Activated CD4-positive, alpha-beta T cell treated with anti-CD3 and anti-CD28 coated beads for 1 hour (primary cell): ENCODE measurements at regions not wholly inside any gene's neighbourhood (a gene's known extent, or its start where the extent isn't known, plus 50 kb on each side); places are given as distances from the start of the nearest gene placed in this dataset.
"Not testable (repeated sequence)": the region's sequence is repeated elsewhere in the genome, so short reads cannot be mapped to it uniquely, and the experiment has no call there.

ENCODE experiments used
- DNase-seq: peaks from one replicate; pipeline ENCODE4 v3.0.0-alpha.2; 2020

DNA sequence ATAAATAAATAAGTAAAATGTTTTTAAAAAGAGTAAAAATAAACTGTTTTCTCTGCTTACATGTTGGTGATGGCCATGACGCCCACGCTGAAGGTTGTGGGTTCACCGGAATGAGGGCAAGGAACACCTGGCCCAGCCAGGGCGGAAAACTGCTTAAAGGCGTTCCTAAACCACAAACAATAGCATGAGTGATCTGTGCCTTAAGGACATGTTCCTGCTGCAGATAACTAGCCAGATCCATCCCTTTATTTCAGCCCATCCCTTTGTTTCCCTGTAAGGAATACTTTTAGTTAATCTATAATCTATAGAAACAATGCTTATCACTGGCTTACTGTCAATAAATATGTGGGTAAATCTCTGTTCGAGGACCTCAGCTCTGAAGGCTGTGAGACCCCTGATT lies 63.3 kb upstream of the CEP78 start:
- DNase-seq = not testable (repeated sequence)

DNA sequence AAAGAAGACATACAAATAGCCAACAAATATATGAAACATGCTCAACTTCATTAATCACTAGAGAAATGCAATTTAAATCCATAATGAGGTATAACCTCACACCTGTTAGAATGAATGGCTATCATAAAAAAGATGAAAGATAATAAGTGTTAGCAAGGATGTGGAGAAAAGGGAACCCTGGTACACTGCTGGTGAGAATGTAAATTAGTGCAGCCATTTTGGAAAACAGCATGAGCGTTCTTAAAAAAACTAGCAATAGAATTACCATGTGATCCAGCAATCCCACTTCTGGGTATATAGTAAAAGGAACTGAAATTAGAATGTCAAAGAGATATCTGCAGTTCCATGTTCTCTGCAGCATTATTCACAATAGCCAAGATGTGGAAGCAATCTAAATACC lies 64.2 kb upstream of the CEP78 start:
- DNase-seq = no peak

- DNase-seq = no peak
Measured at GRCh38 chr9:78169125-78169524, 66.8 kb upstream of the CEP78 start.

- no peak for DNase-seq
Measured at GRCh38 chr9:78167356-78167755, 68.5 kb upstream of the CEP78 start.

DNA sequence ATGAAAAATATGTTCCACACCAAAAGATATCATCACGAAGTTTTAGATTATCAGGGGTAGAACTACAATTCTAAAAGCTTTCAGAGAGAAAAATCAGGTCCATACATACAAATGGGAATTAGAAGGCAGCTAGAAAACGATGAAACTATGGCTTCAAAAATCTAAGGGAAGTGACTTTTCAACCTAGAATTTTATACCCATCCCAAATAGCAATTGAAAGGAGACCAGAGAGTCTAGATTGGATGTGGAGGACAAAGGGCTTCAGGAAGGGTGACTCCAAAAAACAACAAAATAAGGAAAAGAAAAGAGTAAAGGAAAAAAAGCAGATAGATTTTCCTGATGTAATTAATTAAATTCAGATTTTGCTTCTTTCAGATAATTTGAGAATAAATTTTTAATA lies 72.0 kb upstream of the CEP78 start:
- no peak for DNase-seq

DNA sequence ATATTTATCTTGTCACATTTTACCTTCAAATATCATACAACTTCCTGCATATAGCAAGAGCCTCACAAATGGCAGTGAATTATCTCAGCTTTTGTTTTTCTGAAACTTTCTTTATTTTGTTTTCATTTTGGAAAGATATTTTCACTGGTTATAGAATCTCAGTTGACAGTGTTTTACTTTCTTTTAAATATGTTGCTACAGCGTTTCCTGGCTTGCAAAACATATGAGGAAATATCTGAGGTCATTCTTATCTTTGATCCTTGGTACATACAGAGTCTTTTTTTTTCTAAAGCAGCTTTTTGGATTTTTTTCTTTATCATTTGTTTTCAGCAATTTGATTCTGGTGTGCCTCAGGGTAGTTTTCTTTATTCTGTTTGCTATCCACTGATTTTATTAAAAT lies 77.6 kb upstream of the CEP78 start:
- DNase-seq = no peak

DNA sequence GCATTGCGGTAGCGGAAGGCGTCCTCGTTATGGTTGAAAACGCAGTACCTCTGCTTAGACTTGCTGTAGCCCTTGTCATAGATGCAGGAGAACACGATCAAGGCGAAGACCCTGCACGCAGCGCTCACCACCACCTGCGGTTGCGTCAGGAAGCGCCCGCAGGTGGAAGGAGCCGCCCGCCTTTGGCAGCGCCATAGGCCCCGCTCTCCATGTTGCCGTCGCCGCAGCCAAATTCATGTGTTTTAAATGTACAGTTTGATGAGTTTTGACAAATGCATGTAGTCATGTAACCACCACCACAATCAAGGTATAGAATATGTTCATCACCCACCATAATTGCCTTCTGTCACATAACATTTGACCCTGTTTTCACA lies 84.9 kb upstream of the CEP78 start:
- DNase-seq = no peak

GRCh38 chr9:78150312-78150982 lies 85.4 kb upstream of the CEP78 start:
- no peak for DNase-seq

DNA sequence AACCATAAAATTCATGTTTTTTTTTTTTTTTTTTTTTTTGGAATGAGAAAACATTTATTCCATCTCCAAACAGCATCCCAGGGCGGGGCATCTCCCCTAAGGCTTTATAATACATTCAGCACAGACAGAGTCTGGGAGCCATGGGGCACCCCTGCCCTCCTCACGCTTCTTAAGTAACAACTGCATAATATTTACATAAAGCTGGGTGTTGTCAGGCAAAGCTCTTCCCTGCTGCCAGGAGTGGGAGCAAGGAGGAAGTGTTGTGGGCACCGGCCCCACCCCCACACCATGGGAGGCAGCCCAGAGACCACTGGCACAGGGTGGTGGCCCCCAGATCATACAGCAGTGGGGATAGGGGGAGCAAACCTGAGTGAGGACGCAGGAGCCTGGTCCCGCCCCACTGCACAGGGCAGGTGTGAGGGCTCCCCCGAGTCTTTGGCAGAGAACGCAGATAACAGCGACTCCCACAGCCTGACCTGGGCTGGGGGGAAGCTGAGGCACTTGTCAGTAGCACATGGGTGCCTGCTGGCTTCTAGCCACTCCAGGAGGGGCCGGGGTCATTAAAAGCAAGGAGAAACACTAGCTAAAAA lies 86.1 kb upstream of the CEP78 start:
- DNase-seq = no peak

DNA sequence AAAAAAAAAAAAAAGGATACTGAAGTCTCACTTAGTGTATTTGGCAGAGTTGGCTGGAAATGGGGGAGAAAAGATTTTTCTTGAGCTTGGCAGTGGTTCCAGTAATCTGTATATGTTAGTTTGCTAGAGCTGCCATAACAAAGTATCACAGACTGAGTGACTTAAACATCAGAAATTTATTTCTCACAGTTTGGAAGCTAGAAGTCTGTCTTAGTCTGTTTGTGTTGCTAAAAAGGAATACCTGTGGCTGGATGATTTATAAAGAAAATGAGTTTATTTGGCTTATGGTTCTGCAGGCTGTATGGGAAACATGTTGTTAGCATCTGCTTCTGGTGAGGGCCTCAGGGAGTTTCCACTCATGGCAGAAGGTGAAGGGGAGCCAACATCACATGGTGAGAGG lies 89.6 kb upstream of the CEP78 start:
- no peak for DNase-seq

DNA sequence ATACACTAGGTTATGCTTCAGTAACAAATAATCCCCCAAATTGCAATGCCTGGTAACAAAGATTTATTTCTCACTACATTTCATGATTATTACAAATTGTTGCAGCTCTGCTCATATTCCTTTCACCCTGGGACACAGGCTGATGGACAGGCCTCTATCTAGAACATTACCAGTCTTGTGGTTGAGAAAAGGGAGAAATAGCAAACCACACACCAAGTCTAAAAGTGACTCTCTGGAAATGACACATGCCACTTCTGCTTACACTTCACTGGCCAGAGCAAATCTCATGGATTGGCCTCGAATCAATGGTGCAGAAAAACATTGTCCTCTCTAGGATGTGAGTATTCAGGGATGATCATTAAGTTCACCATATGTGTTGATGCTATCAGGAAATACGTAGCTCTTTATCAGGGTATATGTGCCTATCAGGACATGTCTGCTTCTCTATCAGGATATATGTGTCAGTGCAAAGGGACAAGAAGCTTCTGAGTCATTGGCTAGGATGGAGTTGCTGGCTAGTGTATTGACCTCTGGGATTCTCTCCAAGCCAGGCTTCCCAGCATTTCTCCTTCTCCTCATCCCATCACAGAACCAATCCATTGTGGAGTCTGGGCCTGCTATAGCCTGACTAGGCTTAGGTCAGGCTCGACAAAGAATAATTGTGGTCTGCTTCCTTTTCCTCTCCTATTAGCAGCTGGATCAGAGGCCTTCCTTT lies 91.1 kb upstream of the CEP78 start:
- DNase-seq = no peak

- DNase-seq = no peak
Measured at GRCh38 chr9:78144008-78144381, 91.9 kb upstream of the CEP78 start.

DNA sequence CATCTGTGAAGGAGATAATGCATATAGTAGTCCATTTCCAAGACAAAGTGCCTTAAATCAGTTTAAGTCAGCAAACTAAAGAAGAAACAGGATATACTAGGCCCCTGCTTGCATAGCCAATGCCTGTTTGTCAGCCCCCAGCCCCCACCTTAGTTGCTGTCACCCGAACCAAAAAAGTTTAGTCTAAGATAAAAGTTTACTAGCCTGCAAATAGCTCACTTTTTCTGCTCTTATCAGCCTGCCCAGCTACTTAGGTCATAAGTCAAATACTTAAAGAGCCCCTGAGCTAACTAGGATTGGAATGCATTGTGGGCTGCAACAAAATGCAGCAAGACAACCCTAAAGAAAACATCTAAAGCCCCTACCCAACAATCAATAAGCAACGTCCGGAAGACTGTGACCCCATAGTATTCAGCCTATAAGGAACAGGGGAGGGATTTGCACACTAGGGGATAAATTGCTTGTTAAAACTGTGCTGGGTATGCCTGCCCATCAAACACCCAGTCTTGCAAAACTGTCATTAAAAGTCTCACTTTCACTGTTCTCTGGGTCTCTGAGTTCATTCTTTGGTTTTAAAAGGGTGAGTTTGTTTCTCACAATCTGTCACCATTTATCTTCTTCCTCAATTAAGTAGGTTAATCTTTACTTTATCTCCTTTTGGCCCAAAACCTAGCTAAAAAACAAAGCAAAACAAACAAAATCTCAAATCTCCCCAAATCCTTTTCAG lies 92.4 kb upstream of the CEP78 start:
- no peak for DNase-seq

- not testable (repeated sequence) for DNase-seq
Measured at GRCh38 chr9:78142264-78142663, 93.6 kb upstream of the CEP78 start.

DNA sequence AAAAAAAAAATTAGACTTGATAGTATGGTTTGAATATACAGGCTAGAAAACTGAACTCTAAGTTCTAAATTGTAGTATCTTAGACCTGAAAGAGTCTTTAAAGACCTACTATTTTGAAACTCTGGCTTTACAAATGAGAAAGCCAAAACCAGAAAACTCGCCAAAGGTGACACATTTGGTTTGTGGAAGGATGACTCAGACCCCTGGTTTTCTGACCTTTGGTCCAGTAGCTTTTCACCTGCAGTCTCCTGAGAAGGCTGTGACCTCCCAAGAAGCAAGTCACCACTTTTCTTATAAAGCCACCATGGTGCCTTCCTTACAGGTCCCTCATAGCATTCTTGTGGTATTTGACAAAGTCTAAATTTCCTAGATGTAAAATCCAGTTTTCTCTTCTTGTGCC lies 102.1 kb upstream of the CEP78 start:
- DNase-seq = no peak

DNA sequence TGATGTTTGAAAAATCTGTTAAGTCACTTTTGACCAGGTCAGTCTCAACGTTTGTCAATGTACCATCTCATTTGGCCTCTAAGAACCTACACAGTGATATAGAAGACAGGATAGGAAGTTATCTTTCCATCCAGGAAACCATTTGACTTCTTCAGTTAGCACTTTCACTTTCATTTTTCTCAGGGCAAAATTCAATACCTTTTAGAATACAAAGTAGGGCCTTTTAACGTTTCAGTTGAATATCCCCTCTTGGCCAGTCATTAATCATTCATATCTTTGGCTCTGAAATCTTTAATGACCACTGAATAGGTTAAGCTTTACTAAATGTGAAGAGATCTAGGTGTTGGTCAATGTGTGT lies 101.1 kb upstream of the GNAQ start:
- DNase-seq = no peak

GRCh38 chr9:78131969-78132700 lies 100.5 kb upstream of the GNAQ start:
- DNase-seq = no peak

DNA sequence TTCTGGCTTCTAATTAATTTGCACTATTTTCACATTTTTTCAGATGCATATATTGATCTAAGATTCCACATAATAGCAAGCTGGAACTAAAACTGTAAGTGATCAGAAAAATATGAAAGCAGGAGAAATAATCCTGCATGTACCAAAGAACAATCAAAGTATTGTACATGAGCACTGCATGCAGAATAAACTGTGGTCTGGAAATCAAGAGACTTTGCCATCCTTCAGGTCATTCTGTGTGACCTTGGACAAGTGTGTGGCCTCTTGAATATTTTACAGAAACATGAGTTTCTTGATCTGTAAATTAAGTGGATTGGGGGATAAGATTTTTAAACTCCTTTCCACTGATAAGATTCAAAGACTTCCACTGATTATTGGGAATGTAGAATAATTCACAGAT lies 99.2 kb upstream of the GNAQ start:
- DNase-seq = no peak

DNA sequence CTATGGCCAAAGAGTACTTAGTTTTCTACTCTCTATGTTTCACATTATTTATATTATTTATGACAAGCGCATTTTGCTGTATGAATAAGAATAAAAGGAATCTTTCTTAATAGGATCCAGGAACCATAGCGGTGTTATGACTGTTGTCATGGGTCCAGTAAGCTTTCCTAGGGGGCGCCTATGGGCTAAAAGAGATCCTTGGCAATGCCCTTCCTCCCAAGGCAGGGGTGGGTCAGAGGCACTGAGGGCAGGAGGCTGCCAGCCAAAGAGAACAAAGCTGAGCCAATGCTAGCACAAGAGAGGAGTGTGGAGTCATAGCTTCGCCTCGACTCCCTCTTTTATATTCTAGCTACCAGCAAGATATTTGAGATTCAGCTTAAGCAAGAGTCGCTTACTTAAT lies 98.4 kb upstream of the GNAQ start:
- no peak for DNase-seq

DNA sequence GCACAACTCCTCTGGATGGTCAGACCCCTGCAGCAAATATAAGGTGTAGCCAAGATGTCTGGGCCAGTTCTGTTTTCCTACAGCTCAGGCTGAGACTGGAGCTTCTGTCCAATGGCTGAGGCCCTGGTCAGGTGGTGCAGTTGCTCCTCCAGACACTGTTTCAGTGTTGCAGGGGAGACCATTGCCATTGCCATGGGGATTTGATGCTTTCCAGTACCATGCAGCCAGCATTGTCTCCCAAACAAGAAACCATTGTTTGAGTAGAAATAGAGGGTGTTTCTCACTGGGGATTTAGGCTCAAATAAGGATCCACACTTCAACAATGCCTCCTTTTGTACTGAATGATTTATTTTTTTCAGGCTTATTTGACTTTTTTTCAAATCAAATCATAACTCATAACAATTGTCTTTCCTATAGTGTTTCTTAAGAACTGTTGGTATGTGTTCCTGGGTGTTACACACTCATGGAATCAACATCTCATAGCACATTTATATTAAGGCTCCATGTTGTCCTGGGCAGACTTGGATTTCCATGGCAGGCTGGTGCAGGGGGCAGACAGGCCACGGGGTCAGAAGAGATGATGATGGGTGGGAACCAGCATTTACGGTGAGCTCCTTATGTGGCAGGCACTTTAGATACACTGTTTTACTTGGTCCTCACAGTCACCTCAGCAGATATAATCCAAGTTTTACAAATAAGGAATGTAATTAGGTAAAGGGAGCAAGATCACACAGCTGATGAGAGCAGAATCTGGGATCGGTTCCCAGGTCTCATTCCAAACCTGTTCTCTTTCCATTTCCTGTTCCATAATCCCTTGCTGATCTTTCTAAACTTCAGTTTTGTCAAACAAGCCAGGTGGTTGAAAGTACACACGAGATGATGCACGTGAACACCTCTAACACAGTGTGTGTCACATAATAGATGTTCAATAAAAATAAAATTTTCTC lies 95.9 kb upstream of the GNAQ start:
- no peak for DNase-seq

DNA sequence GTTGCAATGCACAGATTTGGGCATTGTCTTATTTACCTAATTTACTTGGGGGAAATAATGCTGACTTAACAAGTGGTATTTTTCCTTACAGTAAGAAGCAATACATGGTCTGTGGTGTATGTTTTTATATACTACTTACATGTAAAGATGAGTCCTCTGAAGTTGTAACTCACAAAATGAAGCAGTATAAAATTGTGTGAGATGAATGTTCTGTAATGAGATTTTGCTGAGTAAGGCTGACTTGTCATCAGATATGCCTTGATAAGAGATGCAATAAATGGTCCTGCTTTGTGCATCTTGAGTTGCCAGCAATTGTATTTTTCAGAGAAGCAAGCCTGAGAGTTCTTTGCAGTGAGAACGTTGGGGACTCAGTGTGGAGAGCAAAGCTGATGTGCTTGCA lies 92.2 kb upstream of the GNAQ start:
- DNase-seq = no peak

DNA sequence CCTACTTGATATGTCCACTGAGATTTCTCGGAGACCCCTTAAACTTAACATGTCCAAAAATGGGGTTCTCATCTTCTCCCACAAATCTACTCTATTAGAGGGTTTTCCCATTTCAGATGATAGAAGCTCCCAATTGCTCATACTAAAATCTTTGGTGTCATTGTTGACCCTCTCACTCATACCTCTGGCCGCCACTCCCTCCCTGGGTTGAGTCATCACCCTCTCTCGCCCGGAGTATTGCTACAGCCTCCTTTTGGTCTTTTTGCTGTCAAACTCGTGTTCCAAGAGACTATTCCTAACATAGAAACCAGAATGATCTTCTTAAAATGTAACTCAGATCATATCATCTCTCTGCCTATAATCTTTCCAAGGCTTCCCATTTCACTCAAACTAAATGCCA lies 91.0 kb upstream of the GNAQ start:
- no peak for DNase-seq
